ENCODE measurements at regions not wholly inside any gene's neighbourhood (a gene's known extent, or its start where the extent isn't known, plus 50 kb on each side); places are given as distances from the start of the nearest gene placed in this dataset.

DNA sequence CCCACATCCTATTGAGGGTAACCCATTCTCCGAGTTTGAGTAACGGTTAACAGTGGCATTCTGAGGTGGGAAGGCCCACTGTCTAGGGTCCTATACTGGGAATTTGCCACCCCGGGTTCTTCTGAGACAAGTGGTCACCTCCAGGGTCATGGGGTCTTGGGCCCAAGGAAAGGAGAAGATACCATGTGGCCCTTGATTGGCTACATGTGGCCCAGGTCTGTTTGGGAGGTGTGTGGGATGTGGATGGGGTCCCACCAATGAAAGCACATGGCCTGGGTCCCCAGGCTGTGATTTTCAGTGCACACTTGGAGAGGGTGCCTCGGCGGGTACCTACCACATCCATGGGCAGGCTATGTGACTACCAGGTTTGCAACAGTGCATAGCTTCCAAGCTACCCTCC is 214.4 kb downstream of the UBE3A start:
- TF ChIP-seq JUN (IDR thresholded peaks at IDR 0.05; ENCODE audit: borderline replicate concordance, insufficient read depth, insufficient read length, low read depth) (no peak), POLR2A (IDR thresholded peaks at IDR 0.05; ENCODE audit: low read depth, low read length) (no peak)
- TF ChIP-seq, protein P1, sequence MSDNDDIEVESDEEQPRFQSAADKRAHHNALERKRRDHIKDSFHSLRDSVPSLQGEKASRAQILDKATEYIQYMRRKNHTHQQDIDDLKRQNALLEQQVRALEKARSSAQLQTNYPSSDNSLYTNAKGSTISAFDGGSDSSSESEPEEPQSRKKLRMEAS (IDR thresholded peaks at IDR 0.05; ENCODE audit: insufficient read depth, insufficient read length) = no peak
